Heart right ventricle (tissue), 16 donors: ENCODE measurements at regions not wholly inside any gene's neighbourhood (a gene's known extent, or its start where the extent isn't known, plus 50 kb on each side); places are given as distances from the start of the nearest gene placed in this dataset.

ENCODE experiments used
- ATAC-seq, 8 donors: fragments of 200-7000 bp; cut with Tn5 transposase; one replicate each; pipeline ENCODE4 v1.9.1; 2020; ENCODE audit warnings: mild to moderate bottlenecking in 8 of 8, moderate library complexity in 8 of 8, moderate number of reproducible peaks in 1 of 8
- DNase-seq, 2 donors: peaks; one replicate each; pipeline ENCODE4 v3.0.0-alpha.2; 2020
- H3K27ac ChIP-seq, 10 donors: fragments of 200-600 bp; sonication (generic) in 2 of 10; one replicate each; pipeline versions ENCODE4 v1.5.0 to v1.8.0; 2020 to 2022; ENCODE audit warnings: mild to moderate bottlenecking in 3 of 10
- H3K27me3 ChIP-seq, 7 donors: fragments of 200-600 bp; one replicate each; pipeline ENCODE4 v1.8.0; 2021 to 2022; ENCODE audit warnings: mild to moderate bottlenecking in 2 of 7
- H3K36me3 ChIP-seq, 9 donors: fragments of 200-600 bp; sonication (generic) in 1 of 9; one replicate each; pipeline versions ENCODE4 v1.5.0 to v1.8.0; 2020 to 2022; ENCODE audit warnings: mild to moderate bottlenecking in 2 of 9
- H3K4me1 ChIP-seq, 9 donors: fragments of 200-600 bp; sonication (generic) in 1 of 9; one replicate each; pipeline versions ENCODE4 v1.5.0 to v1.8.0; 2020 to 2022; ENCODE audit warnings: mild to moderate bottlenecking in 4 of 9
- H3K4me3 ChIP-seq, 10 donors: fragments of 200-600 bp; sonication (generic) in 2 of 10; one replicate each; pipeline versions ENCODE4 v1.5.0 to v1.8.0; 2020 to 2022; ENCODE audit warnings: mild to moderate bottlenecking in 7 of 10, moderate library complexity in 2 of 10
- H3K9me3 ChIP-seq, 11 donors: fragments of 200-600 bp in 10 of 11; sonication (generic) in 2 of 11; one replicate each; pipeline versions ENCODE4 v1.5.0 to v1.8.0; 2013 to 2022; ENCODE audit warnings: mild to moderate bottlenecking in 2 of 11, control low read depth in 1 of 11, moderate library complexity in 1 of 11
- CTCF ChIP-seq, 9 donors: fragments of 200-600 bp; sonication (generic) in 2 of 9; IDR thresholded peaks; one replicate each; pipeline versions ENCODE4 v1.5.0 to v1.8.0; 2021 to 2022; ENCODE audit warnings: antibody characterized with exemption in 9 of 9, mild to moderate bottlenecking in 5 of 9, moderate library complexity in 1 of 9
- WGBS, 2 donors: extraction: QIAGEN DNeasy Blood & Tissue Kit; methylation state at CpG; one replicate each; pipeline ENCODE4 v1.1.7; 2013; ENCODE audit warnings: inconsistent platforms in 1 of 2; 5-methylcytosine and 5-hydroxymethylcytosine counted together
- intact Hi-C, 10 donors: fragments of 100-400 bp; cut with DNase I; formaldehyde crosslinking; loops; one replicate each; pipeline versions ENCODE4 v1.11.1 to v1.14.2; 2022
- donor health status: Arrhythmogenic right ventricular cardiomyopathy.
- donor health status: ischemic (EF 13 %, LVEDD 7.1; RV severe dilation, severe dysfunction).
- donor health status: healthy with polysubstance abuse.
- donor health status: DM: no; HTN: yes; CAD: no.
- donor health status: DM: no; HTN: no; CAD: no.
- donor health status: ischemic (EF 25% LVEDD 6.9; RV normal size, moderate dysfunction).
- donor health status: ischemic (EF 25% LVEDD 5.7; RV mildly dilated, moderate dysfunction).
- donor health status: healthy.
- donor health status: DM: yes; HTN: yes; CAD: no.
- donor health status: Ischemic cardiomyopathy.
- donor health status: ischemic (EF 35%, LVEDD 5.7; RV mildly dilated, moderate dysfunction).
- donor health status: nonischemic (EF 11% LVEDD 7.7; RV severe dilation, severe dysfunction).
- donor health status: DM: yes; HTN: yes; CAD: no.
- donor health status: PGD.
- donor health status: ischemic (EF 29% LVEDD 5.4; RV normal size, mild dysfunction).
- donor health status: nonischemic (EF 23%, LVEDD 6.1; RV moderate dilation, normal function).

- no peaks in the 10 kb centered on the region for H3K36me3 ChIP-seq
- H3K4me3 ChIP-seq = no peak overlapping the region
- ATAC-seq (no peak), DNase-seq (no peak)
- 81 to 84% methylated on average over 3 of the region's 3 CpGs for WGBS, 2 donors
- intact Hi-C loops = no loop called here
- H3K4me1 ChIP-seq = no peaks in the 10 kb centered on the region
- H3K27ac ChIP-seq = no peak overlapping the region
- H3K9me3 ChIP-seq = peaks cover 0 to under 1% (median 0%) of the 10 kb centered on the region in 11 donors
- TF ChIP-seq CTCF (IDR thresholded peaks at IDR 0.05) = no peak
- no peaks in the 10 kb centered on the region for H3K27me3 ChIP-seq
Measured at GRCh38 chr18:39421276-39421675, 1855.7 kb upstream of the CELF4 start.

- Histone ChIP-seq H3K4me1 (no peaks in the 10 kb centered on the region), H3K27ac (no peak overlapping the region), H3K9me3 (no peaks in the 10 kb centered on the region), H3K4me3 (no peak overlapping the region), H3K36me3 (no peaks in the 10 kb centered on the region), H3K27me3 (no peaks in the 10 kb centered on the region)
- no peak for TF ChIP-seq CTCF (IDR thresholded peaks at IDR 0.05)
- DNase-seq (no peak), ATAC-seq (no peak)
- intact Hi-C loops = no loop called here
Measured at GRCh38 chr18:39419315-39419714, 1853.7 kb upstream of the CELF4 start.

GRCh38 chr18:39415471-39415870 lies 1849.9 kb upstream of the CELF4 start:
- 92 to 97% methylated on average over 4 of the region's 4 CpGs for WGBS, 2 donors

GRCh38 chr18:39414009-39414700 lies 1848.6 kb upstream of the CELF4 start:
- DNase-seq (no peak), ATAC-seq (no peak)
- no peaks in the 10 kb centered on the region for H3K27me3 ChIP-seq
- 85 to 90% methylated on average over 4 of the region's 4 CpGs for WGBS, 2 donors
- no peak overlapping the region for H3K4me3 ChIP-seq
- no peak overlapping the region for H3K27ac ChIP-seq
- TF ChIP-seq CTCF (IDR thresholded peaks at IDR 0.05) = no peak
- H3K9me3 ChIP-seq = no peaks in the 10 kb centered on the region
- intact Hi-C loops = no loop called here
- H3K36me3 ChIP-seq = no peaks in the 10 kb centered on the region
- no peaks in the 10 kb centered on the region for H3K4me1 ChIP-seq

More at GRCh38 chr18:39415471-39415870, 1849.9 kb upstream of the CELF4 start:
- H3K4me1 ChIP-seq = no peaks in the 10 kb centered on the region
- no peak for TF ChIP-seq CTCF (IDR thresholded peaks at IDR 0.05)
- no peaks in the 10 kb centered on the region for H3K9me3 ChIP-seq
- intact Hi-C loops = no loop called here
- DNase-seq = no peak
- no peak for ATAC-seq
- H3K27ac ChIP-seq = no peak overlapping the region
- H3K4me3 ChIP-seq = no peak overlapping the region
- no peaks in the 10 kb centered on the region for H3K27me3 ChIP-seq
- H3K36me3 ChIP-seq = no peaks in the 10 kb centered on the region
